GM21619 (cell line): ENCODE measurements at regions not wholly inside any gene's neighbourhood (a gene's known extent, or its start where the extent isn't known, plus 50 kb on each side); places are given as distances from the start of the nearest gene placed in this dataset.
"Not testable (repeated sequence)": the region's sequence is repeated elsewhere in the genome, so short reads cannot be mapped to it uniquely, and the experiment has no call there.

ENCODE experiments used
- ATAC-seq: cut with Tn5 transposase; IDR thresholded peaks from one replicate; pipeline ENCODE4 v1.9.1; 2021; ENCODE audit not compliant: unreplicated experiment

GRCh38 chr2:125207431-125207830, 1182.3 kb downstream of the CNTNAP5 start:
- no peak for ATAC-seq

- ATAC-seq: no peak
Measured at GRCh38 chr2:125216321-125216720, 1191.2 kb downstream of the CNTNAP5 start.

GRCh38 chr2:125224188-125224587, 1199.1 kb downstream of the CNTNAP5 start:
- no peak for ATAC-seq

GRCh38 chr2:125224830-125225229, 1199.7 kb downstream of the CNTNAP5 start:
- ATAC-seq: no peak

GRCh38 chr2:125227843-125228392, 1202.8 kb downstream of the CNTNAP5 start:
- ATAC-seq: no peak

- ATAC-seq: no peak
Measured at GRCh38 chr2:125240870-125241269, 1215.8 kb downstream of the CNTNAP5 start.

- no peak for ATAC-seq
Measured at GRCh38 chr2:125243074-125243473, 1218.0 kb downstream of the CNTNAP5 start.

GRCh38 chr2:125254010-125254409, 1228.9 kb downstream of the CNTNAP5 start:
- no peak for ATAC-seq

GRCh38 chr2:125259451-125259850, 1234.4 kb downstream of the CNTNAP5 start:
- no peak for ATAC-seq

- not testable (repeated sequence) for ATAC-seq
Measured at GRCh38 chr2:125260366-125260930, 1235.4 kb downstream of the CNTNAP5 start.

- no peak for ATAC-seq
Measured at GRCh38 chr2:125264453-125264852, 1239.4 kb downstream of the CNTNAP5 start.

- no peak for ATAC-seq
Measured at GRCh38 chr2:125267683-125268082, 1242.6 kb downstream of the CNTNAP5 start.

GRCh38 chr2:125272651-125273050, 1247.6 kb downstream of the CNTNAP5 start:
- ATAC-seq: no peak

- ATAC-seq: no peak
Measured at GRCh38 chr2:125274718-125275117, 1249.6 kb downstream of the CNTNAP5 start.

GRCh38 chr2:125280265-125280664, 1255.2 kb downstream of the CNTNAP5 start:
- ATAC-seq: no peak

GRCh38 chr2:125281242-125281641, 1256.2 kb downstream of the CNTNAP5 start:
- no peak for ATAC-seq

- no peak for ATAC-seq
Measured at GRCh38 chr2:125296742-125297141, 1271.7 kb downstream of the CNTNAP5 start.

GRCh38 chr2:125310657-125311364, 1285.7 kb downstream of the CNTNAP5 start:
- no peak for ATAC-seq

GRCh38 chr2:125312342-125312741, 1287.3 kb downstream of the CNTNAP5 start:
- no peak for ATAC-seq

GRCh38 chr2:125313806-125314205, 1288.7 kb downstream of the CNTNAP5 start:
- no peak for ATAC-seq

GRCh38 chr2:125318740-125319139, 1293.7 kb downstream of the CNTNAP5 start:
- ATAC-seq: no peak

GRCh38 chr2:125324273-125324672, 1299.2 kb downstream of the CNTNAP5 start:
- ATAC-seq: no peak
